K562 (cell line): ENCODE measurements at regions not wholly inside any gene's neighbourhood (a gene's known extent, or its start where the extent isn't known, plus 50 kb on each side); places are given as distances from the start of the nearest gene placed in this dataset.

Experiments
- ATAC-seq: fragments of 200-7000 bp; cut with Tn5 transposase; 3 replicates; pipeline ENCODE4 v1.9.1; 2020; ENCODE audit warnings: moderate library complexity
- BruUV-seq: library from RNA; stranded (reverse); fragments of 400-500 nt; replicated peaks from 2 replicates; lab custom pipeline; 2021; lab: Mats Ljungman, UMichigan
- CTCF ChIA-PET: fragments of 300-600 bp; formaldehyde crosslinking; extraction: SDS; loops from one replicate; lab custom pipeline; 2021; ENCODE audit warnings: low intra/inter-chr PET ratio; lab: Yijun Ruan, JAX
- POLR2A ChIA-PET: fragments of 300-600, 350-650 bp; sonication (Branson Sonifier 250); formaldehyde crosslinking; extraction: SDS; loops from one replicate; lab custom pipeline; 2021; ENCODE audit warnings: antibody characterized with exemption, inconsistent platforms; lab: Yijun Ruan, JAX
- DNase-seq, 4 experiments: peaks; one replicate each; pipeline versions ENCODE4 v3.0.0 to v3.0.0-alpha.2; 2011 to 2018; ENCODE audit warnings: low spot score in 3 of 4, mixed read lengths in 3 of 4; ENCODE audit errors: extremely low read depth in 1 of 4
- FAIRE-seq: peaks from 2 replicates; lab custom pipeline; 2011; peaks lifted over from hg19 to GRCh38; lab: Jason Lieb, UNC
- H2AFZ ChIP-seq: 2 replicates; pipeline ENCODE4 v1.6.0; 2011; ENCODE audit warnings: low read depth, low read length, control low read depth, inconsistent platforms
- H3K27ac ChIP-seq: fragments of 200-600 bp; 3 replicates; pipeline ENCODE4 v1.8.0; 2011; ENCODE audit warnings: low read depth, mild to moderate bottlenecking, control low read depth, inconsistent platforms, low read length, moderate library complexity, mixed read lengths; ENCODE audit errors: extremely low read depth
- H3K27me3 ChIP-seq, 2 experiments: fragments of 300-600 bp in 1 of 2; 2 replicates in 1 of 2; 3 replicates in 1 of 2; pipeline versions ENCODE4 v1.6.0 to v1.8.0; 2011; ENCODE audit warnings: inconsistent platforms in 2 of 2, low read length in 2 of 2, mild to moderate bottlenecking in 1 of 2, mixed read lengths in 1 of 2, moderate library complexity in 1 of 2; ENCODE audit not compliant: control insufficient read depth in 2 of 2, insufficient read depth in 2 of 2
- H3K36me3 ChIP-seq: fragments of 300-600 bp; 3 replicates; pipeline ENCODE4 v1.8.0; 2011; ENCODE audit warnings: mild to moderate bottlenecking, low read length, inconsistent platforms; ENCODE audit not compliant: control insufficient read depth, insufficient read depth
- H3K4me1 ChIP-seq, 2 experiments: fragments of 200-600 bp in 1 of 2; replicated peaks in 1 of 2; 2 replicates in 1 of 2; 3 replicates in 1 of 2; pipeline versions ENCODE4 v1.5.1 to v1.8.0; 2011; ENCODE audit warnings: inconsistent platforms in 2 of 2, low read length in 2 of 2, mild to moderate bottlenecking in 1 of 2, mixed read lengths in 1 of 2, moderate library complexity in 1 of 2; ENCODE audit not compliant: control insufficient read depth in 2 of 2, insufficient read depth in 2 of 2
- H3K4me2 ChIP-seq: 2 replicates; pipeline ENCODE4 v1.6.1; 2011; ENCODE audit warnings: low read length, control low read depth, inconsistent platforms, mixed read lengths; ENCODE audit not compliant: insufficient read depth
- H3K4me3 ChIP-seq: fragments of 200-600 bp; sonication (generic), shearing (Covaris generic); 2 replicates; pipeline ENCODE4 v1.5.1; 2016; ENCODE audit warnings: control low read depth, inconsistent platforms
- H3K79me2 ChIP-seq: fragments of 200-600 bp; 3 replicates; pipeline ENCODE4 v1.8.0; 2011; ENCODE audit warnings: low read length, inconsistent platforms; ENCODE audit not compliant: control insufficient read depth, insufficient read depth
- H3K9ac ChIP-seq, 2 experiments: 2 replicates each; pipeline versions ENCODE4 v1.6.0 to v1.6.1; 2011; ENCODE audit warnings: low read depth in 2 of 2, low read length in 2 of 2, control low read depth in 1 of 2, inconsistent platforms in 1 of 2, mild to moderate bottlenecking in 1 of 2, mixed read lengths in 1 of 2; ENCODE audit not compliant: insufficient read depth in 1 of 2
- H3K9me1 ChIP-seq: one replicate; pipeline ENCODE4 v1.6.0; 2011; ENCODE audit warnings: inconsistent platforms, mild to moderate bottlenecking, low read length, moderate library complexity; ENCODE audit not compliant: control insufficient read depth, insufficient read depth
- H3K9me3 ChIP-seq: replicated peaks from 2 replicates; pipeline ENCODE4 v1.5.1; 2011; ENCODE audit warnings: low read depth, low read length, inconsistent platforms; ENCODE audit not compliant: control insufficient read depth, insufficient read depth
- H4K20me1 ChIP-seq: replicated peaks from 2 replicates; pipeline ENCODE4 v1.6.1; 2011; ENCODE audit warnings: low read length, inconsistent platforms, mixed read lengths; ENCODE audit not compliant: control insufficient read depth, insufficient read depth
- ADNP ChIP-seq: fragments of 200-800 bp; sonication (Bioruptor generic); IDR thresholded peaks from 2 replicates; pipeline ENCODE4 v1.6.1; 2016; ENCODE audit warnings: missing genetic modification characterization, missing compliant biosample characterization
- CBX8 ChIP-seq: fragments of 200-600 bp; sonication (generic); IDR thresholded peaks from 2 replicates; pipeline ENCODE4 v1.6.1; 2012; ENCODE audit warnings: borderline replicate concordance, mixed run types, low read depth, mild to moderate bottlenecking, moderate library complexity, mixed read lengths, low read length, control low read depth, inconsistent platforms; ENCODE audit not compliant: poor library complexity, severe bottlenecking; ENCODE audit errors: extremely low read depth
- HMGN3 ChIP-seq: IDR thresholded peaks from 2 replicates; pipeline ENCODE4 v1.6.1; 2011; ENCODE audit warnings: borderline replicate concordance, low read depth, mild to moderate bottlenecking, mixed read lengths, low read length; ENCODE audit not compliant: insufficient read length; ENCODE audit errors: extremely low read depth
- HNRNPUL1 ChIP-seq: fragments of 200-400 bp; formaldehyde crosslinking; IDR thresholded peaks from 2 replicates; pipeline ENCODE4 v1.6.1; 2017; ENCODE audit warnings: low read length
- L3MBTL2 ChIP-seq: fragments of 450-650 bp; IDR thresholded peaks from 2 replicates; pipeline ENCODE4 v1.6.1; 2016; ENCODE audit warnings: mild to moderate bottlenecking, moderate library complexity
- OTX1 ChIP-seq: fragments of 450-650 bp; formaldehyde crosslinking; IDR thresholded peaks from 2 replicates; pipeline ENCODE4 v1.4.0; 2022; ENCODE audit warnings: mild to moderate bottlenecking
- POLR2A ChIP-seq: fragments of 450-650 bp; conservative IDR thresholded peaks from 2 replicates; pipeline ENCODE4 v1.6.1; 2016
- RBFOX2 ChIP-seq: fragments of 200-400 bp; formaldehyde crosslinking; IDR thresholded peaks from 2 replicates; pipeline ENCODE4 v1.6.1; 2017; ENCODE audit warnings: low read depth, mild to moderate bottlenecking, low read length, moderate library complexity
- TARDBP ChIP-seq: fragments of 450-650 bp; IDR thresholded peaks from 2 replicates; pipeline ENCODE4 v1.6.1; 2016
- ZFP36 ChIP-seq: fragments of 150-350 bp; IDR thresholded peaks from 2 replicates; pipeline ENCODE4 v1.6.1; 2018; ENCODE audit warnings: low read length, low read depth; ENCODE audit not compliant: partially characterized antibody
- ZNF644 ChIP-seq: fragments of 200-800 bp; sonication (Bioruptor generic); IDR thresholded peaks from 2 replicates; pipeline ENCODE4 v1.6.1; 2016; ENCODE audit warnings: low read depth, missing genetic modification characterization, missing compliant biosample characterization
- in situ Hi-C: fragments of 300-500 bp; cut with MboI; formaldehyde crosslinking; loops from 4 replicates; pipeline ENCODE4 v1.15.0; 2018; ENCODE audit warnings: inconsistent platforms, mixed read lengths
- intact Hi-C: fragments of 100-400 bp; cut with micrococcal nuclease; formaldehyde crosslinking; loops from 2 replicates; pipeline ENCODE4 v1.14.2; 2022
- TF ChIP-seq, protein P1 (sequence below), 2 experiments: fragments of 200-800 bp in 1 of 2; sonication (Bioruptor generic) in 1 of 2; sonication (generic) in 1 of 2; formaldehyde crosslinking in 1 of 2; IDR thresholded peaks in 1 of 2; conservative IDR thresholded peaks in 1 of 2; 2 replicates each; pipeline versions ENCODE4 v1.5.0 to v1.6.1; 2016 to 2020; ENCODE audit warnings: missing compliant biosample characterization in 1 of 2, missing genetic modification characterization in 1 of 2, missing genetic modification reagents in 1 of 2
- TF ChIP-seq, protein P2 (sequence below): sonication (generic); formaldehyde crosslinking; IDR thresholded peaks from 2 replicates; pipeline ENCODE4 v1.8.0; 2022; ENCODE audit warnings: missing genetic modification reagents, mild to moderate bottlenecking, moderate library complexity, borderline replicate concordance

DNA sequence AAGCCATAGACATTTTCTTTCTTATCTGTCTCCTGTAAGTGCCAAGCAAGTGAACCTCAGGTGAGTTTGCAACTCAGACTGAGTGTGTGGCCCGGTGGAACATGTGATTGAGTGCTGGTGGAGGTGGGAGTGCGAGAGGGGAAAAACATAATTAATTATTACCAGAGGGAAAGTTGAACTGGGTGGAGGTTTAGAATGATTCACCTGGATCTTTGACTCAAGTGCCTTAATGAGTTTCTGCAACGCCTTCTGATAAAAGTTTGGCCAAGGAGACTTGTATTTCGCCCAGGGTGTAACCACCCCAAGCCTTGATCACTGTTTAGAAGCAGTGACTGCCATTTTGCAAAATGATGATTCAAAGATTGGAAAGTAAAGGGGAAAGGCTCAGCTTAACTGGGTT, 513.9 kb downstream of the GATA3 start (continued):
- TF ChIP-seq, protein P1, sequence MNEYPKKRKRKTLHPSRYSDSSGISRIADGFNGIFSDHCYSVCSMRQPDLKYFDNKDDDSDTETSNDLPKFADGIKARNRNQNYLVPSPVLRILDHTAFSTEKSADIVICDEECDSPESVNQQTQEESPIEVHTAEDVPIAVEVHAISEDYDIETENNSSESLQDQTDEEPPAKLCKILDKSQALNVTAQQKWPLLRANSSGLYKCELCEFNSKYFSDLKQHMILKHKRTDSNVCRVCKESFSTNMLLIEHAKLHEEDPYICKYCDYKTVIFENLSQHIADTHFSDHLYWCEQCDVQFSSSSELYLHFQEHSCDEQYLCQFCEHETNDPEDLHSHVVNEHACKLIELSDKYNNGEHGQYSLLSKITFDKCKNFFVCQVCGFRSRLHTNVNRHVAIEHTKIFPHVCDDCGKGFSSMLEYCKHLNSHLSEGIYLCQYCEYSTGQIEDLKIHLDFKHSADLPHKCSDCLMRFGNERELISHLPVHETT (CRISPR knock-in tag; conservative IDR thresholded peaks at IDR 0.05 in 1 of 2, IDR thresholded peaks at IDR 0.05 in 1 of 2): no peak
- TF ChIP-seq RBFOX2 (no peak), POLR2A (no peak), CBX8 (no peak), TARDBP (no peak), L3MBTL2 (no peak), ADNP (no peak)
- TF ChIP-seq, protein P2, sequence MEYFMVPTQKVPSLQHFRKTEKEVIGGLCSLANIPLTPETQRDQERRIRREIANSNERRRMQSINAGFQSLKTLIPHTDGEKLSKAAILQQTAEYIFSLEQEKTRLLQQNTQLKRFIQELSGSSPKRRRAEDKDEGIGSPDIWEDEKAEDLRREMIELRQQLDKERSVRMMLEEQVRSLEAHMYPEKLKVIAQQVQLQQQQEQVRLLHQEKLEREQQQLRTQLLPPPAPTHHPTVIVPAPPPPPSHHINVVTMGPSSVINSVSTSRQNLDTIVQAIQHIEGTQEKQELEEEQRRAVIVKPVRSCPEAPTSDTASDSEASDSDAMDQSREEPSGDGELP (CRISPR knock-in tag): no peak

DNA sequence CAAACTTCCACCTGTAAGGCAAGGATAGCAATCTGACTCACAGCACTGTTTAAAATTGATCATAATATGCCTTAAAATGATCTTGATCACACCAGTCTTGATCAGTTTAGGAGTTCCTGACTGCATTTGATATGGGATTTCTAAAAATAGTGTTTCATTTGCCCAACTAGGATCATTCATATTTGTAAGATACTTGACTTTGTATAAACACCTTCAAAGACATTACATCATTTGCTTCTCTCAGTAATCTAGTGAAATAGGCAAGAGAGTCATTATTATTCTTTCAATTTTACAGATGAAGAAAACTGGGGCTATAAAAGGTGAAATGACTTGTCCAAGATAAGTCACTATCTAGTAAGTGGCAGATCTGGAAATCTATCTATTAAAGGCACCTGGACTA, 521.1 kb downstream of the GATA3 start:
- Histone ChIP-seq H3K4me1 (no peaks in the 10 kb centered on the region), H3K79me2 (no peaks in the 10 kb centered on the region), H3K4me2 (no peak overlapping the region), H3K9ac (no peak overlapping the region), H2AFZ (no peak overlapping the region), H3K9me3 (no peaks in the 10 kb centered on the region), H3K9me1 (no peaks in the 10 kb centered on the region), H3K27ac (no peak overlapping the region), H4K20me1 (no peaks in the 10 kb centered on the region), H3K27me3 (no peaks in the 10 kb centered on the region), H3K4me3 (no peak overlapping the region), H3K36me3 (no peaks in the 10 kb centered on the region)
- ATAC-seq: no peak
- in situ Hi-C loops (no loop called here), intact Hi-C loops (no loop called here)
- CTCF ChIA-PET: no interaction called here
- no peak for FAIRE-seq
- POLR2A ChIA-PET: interaction anchor here (0.7 kb wide), 1 partner anchor 873 kb away, joined by 3 read pairs; no protein-coding TSS in a partner anchor
- no peak for DNase-seq
- no TSS peak for BruUV-seq
- no peak for TF ChIP-seq OTX1 (CRISPR knock-in tag)
- TF ChIP-seq HMGN3: no peak
- TF ChIP-seq ZFP36: no peak
- no peak for TF ChIP-seq ZNF644
- no peak for TF ChIP-seq HNRNPUL1
